ENCODE measurements at regions not wholly inside any gene's neighbourhood (a gene's known extent, or its start where the extent isn't known, plus 50 kb on each side); places are given as distances from the start of the nearest gene placed in this dataset.

- TF ChIP-seq EGR1 (IDR thresholded peaks at IDR 0.05; ENCODE audit: borderline replicate concordance, low read depth, low read length) = no peak
- TF ChIP-seq SP4 (IDR thresholded peaks at IDR 0.05; ENCODE audit: low read length) = no peak
- no peak for TF ChIP-seq TBP (IDR thresholded peaks at IDR 0.05; ENCODE audit: low read depth, low read length)
- no peak for TF ChIP-seq ATF2 (IDR thresholded peaks at IDR 0.05; ENCODE audit: low read length)
Observed at GRCh38 chr20:52534616-52535015, 343.0 kb upstream of the ZFP64 start (continued).

Measured in H1 (cell line).